ENCODE measurements at regions not wholly inside any gene's neighbourhood (a gene's known extent, or its start where the extent isn't known, plus 50 kb on each side); places are given as distances from the start of the nearest gene placed in this dataset.
"Not testable (repeated sequence)": the region's sequence is repeated elsewhere in the genome, so short reads cannot be mapped to it uniquely, and the experiment has no call there.

DNA sequence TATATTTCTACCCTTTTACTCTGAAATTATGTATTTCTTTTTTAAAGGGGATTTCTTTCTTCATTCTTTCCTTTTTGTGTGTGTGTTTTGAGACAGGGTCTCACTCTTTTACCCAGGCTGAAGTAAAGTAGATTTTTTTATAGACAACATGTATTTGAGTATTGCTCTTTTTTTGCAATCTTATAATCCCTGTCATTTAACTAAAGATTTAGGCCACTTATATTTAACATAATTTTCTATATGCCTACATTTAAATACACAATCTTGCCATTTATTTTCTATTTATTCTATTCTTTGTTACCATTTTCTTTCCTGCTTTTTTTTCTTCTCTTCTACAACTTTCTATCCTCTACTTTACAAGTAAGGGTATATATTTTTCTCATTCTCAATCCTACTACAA is 416.0 kb upstream of the IRX2 start:
- in situ Hi-C loops (cut with HindIII; ENCODE audit: low sequenced_read_pairs) = no loop called here

DNA sequence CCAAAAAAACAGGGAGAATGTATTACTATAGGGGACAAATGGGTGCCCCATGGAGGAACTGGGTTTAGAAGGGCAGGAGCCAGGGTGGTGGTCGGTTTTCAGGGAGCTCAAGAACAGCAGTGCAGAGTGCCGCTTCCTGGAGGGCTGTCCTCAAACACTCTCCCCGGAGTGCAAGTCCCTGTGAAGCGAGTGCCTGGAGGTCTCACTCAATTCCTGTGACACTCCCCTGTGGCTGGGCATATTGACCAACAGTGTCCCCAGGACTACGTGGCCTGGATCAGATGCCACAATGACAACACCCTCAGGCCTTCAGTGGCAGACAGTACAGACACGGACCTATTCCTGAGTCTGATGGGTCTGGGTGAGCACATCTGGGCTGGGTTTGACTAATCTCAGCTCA is 412.1 kb upstream of the IRX2 start:
- in situ Hi-C loops (cut with HindIII; ENCODE audit: low sequenced_read_pairs) = no loop called here

DNA sequence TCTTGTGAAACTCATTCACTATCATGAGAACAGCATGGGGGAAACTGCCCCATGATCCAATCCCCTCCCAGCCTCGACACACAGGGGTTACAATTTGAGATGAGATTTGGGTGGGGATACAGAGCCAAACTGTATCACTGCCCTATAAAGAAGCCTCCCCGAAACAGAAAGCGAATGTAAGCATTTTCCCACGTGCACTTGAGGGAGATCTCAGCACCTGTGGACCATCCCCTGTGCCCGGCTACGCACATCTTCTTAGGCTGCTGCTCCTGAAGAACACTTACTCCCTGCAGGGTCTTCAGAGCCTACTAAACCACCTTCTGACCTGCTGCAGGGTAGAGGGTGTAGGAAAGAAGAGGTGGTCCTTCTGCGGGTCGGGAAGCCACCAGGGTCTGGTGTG is 410.2 kb upstream of the IRX2 start:
- in situ Hi-C loops (cut with HindIII; ENCODE audit: low sequenced_read_pairs) = no loop called here

DNA sequence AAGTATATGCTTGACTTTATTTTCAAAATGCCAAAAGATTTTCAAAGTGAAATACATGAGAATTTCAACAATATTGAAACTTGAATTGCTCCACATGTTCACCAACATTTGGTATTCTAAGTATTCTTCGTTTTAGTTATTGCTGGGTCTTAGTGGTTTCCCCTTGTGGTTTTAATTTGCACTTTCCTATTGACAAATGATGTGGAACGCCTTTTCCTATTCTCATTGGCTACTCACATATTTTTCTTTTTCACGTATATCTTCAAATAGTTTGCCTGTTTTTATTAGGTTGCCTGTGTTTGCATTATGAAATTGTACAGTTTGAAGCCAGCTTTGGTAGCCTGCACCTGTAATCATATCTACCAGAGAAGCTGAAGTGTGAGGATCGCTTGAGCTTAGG is 405.7 kb upstream of the IRX2 start:
- in situ Hi-C loops (cut with HindIII; ENCODE audit: low sequenced_read_pairs) = no loop called here

DNA sequence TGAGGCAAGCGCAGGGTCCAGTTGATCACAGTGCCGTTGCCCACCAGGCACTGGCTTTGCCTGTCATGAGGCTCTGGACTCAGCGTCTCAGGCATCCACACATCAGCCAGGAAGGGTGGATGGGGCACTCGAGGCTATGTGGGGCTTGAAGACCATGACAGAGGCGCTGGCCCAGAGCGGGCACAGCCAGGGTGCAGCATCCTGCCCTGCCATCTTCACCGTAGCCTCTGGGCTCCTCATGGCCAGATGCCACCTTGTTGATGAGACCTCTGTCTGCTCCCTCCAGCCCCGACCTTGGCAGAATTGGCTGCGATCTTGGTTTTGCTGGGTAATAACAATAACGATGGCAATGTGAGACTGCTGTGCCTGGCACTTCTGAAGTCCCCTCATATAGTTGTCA is 404.2 kb upstream of the IRX2 start:
- in situ Hi-C loops (cut with HindIII; ENCODE audit: low sequenced_read_pairs) = no loop called here

DNA sequence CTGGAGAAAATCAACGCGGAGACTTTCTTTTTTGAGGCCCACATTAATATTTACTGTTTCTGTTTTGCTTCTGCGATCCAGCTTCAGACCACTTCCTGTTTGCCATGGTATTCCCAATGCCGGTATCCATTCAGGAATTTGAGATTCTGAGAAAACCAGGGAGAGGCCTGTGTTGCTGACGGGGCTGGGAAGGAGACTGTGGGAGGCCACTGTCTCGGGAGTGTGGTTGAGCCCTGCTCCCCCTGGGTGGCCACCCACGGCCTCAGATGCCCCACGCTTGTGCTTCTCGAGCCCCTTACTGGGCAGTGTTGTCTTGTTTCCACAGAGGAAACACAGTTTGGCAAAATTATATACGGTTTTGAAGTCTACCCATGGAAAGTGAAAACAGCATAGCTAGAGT is 403.6 kb upstream of the IRX2 start:
- in situ Hi-C loops (cut with HindIII; ENCODE audit: low sequenced_read_pairs) = no loop called here

DNA sequence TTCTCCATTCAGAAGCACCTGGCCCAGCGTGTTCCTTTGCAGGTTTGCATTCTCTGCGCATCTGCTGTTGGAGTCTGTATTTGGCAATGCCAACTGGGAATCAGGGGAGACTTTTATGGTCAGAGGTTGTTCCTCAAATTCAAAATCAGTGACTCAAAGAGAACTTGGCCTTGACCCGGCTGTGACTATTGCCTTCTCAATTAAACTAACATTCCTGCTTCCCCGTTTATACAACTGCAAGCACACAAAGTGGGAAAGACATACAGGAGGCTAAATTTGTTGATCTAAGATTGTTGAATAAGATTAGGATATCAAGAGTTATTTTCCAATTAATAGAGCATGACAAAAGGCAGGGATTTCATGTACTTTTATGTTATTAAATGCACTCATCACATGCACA is 402.4 kb upstream of the IRX2 start:
- in situ Hi-C loops (cut with HindIII; ENCODE audit: low sequenced_read_pairs) = no loop called here

DNA sequence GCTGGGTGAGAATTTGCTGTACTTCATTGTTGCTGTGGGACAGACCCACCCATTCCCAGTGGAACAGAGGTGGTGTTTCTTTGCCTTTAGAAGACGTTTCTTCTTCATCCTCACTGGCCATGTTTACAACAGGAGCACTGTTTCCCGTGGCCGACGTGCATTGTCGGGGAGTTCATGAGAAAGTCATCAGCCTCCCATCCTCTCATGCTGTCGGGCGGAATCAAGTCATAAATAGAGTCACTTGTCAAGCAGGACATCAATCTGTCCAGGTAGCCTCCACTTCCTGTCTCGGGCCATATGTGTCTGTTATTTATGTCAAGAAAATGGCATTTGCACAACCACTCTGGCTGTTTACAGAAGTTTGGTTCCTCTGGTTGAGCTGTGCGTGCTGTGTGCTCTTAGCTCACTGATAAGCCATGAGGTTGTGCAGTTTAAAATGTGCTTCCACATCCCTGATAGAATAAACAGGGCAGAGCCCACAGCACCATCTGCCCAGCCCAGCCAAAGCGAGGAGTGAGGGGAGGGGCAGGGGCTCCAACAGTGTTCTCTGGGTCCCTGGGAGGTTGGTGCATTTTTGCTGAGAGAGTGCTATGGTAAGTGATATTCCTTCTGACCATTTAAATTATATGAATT is 401.9 kb upstream of the IRX2 start:
- in situ Hi-C loops (cut with HindIII; ENCODE audit: low sequenced_read_pairs) = no loop called here

DNA sequence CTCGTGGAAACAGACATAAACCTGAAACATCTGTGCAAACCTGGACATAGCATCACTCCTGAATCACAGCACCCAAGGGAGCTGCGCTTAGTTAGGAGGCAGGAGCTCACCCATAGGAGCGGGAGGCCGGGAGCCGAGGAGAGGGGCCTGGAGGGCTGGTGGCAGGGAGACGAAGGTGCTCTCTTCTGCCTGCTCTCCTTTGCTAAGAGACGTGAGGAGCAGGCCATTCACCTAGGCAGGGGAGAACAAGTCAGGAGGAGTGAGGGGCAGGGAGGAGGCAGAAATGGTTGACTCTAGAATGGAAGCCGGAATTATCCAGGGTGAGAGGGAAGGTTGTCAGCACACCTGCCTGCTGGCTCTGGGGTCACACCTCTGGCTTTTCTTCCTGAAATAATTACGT is 398.4 kb upstream of the IRX2 start:
- in situ Hi-C loops (cut with HindIII; ENCODE audit: low sequenced_read_pairs) = no loop called here

DNA sequence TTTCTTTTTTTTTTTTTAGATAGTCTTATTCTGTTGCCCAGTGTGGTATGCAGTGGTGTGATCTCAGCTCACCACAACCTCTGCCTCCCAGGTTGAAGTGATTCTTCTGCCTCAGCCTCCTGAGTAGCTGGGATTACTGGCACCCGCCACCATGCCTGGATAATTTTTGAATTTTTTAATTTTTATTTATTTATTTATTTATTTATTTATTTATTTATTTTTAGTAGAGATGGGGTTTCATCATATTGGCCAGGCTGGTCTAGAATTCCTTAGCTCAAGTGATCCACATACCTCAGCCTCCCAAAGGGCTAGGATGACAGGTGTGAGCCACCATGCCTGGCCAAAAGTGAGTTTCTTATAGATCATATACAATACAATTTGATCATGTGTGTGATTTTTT is 395.9 kb upstream of the IRX2 start:
- in situ Hi-C loops (cut with HindIII; ENCODE audit: low sequenced_read_pairs) = not testable (repeated sequence)

DNA sequence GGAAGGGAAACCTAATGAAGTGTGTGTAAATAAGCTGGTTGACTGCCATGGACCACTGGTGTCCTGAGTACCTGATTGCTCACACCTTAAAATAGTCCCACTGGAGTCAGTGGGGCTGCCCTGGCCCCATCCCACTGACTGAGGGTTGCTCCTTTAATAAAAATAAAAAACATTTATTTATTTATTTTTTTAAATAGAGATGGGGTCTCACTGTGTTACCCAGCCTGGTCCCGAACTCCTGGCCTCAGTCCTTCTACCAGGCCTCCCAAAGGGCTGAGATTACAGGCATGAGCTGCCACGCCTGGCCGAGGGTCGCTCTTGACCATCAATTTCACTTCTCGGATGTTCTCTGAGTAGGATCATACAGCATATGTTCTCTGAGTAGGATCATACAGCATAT is 394.2 kb upstream of the IRX2 start:
- in situ Hi-C loops (cut with HindIII; ENCODE audit: low sequenced_read_pairs) = no loop called here

DNA sequence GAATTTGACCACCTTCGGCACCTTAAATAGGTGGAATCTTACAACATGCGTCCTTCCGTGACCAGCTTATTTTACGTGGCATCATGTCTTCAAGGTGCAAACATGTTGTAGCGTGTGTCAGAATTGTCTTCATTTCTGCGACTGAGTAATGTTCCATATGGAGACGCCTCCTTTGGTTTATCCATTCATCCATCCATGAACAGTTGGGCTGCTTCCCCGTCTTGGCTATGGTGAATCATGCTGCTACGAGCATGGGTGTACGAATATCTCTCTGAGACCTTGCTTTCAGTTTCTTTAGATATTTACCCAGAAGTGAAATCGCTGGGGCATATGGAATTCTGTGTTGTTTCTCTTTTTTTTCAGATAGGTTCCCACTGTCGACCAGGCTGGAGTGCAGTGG is 391.9 kb upstream of the IRX2 start:
- in situ Hi-C loops (cut with HindIII; ENCODE audit: low sequenced_read_pairs) = no loop called here

DNA sequence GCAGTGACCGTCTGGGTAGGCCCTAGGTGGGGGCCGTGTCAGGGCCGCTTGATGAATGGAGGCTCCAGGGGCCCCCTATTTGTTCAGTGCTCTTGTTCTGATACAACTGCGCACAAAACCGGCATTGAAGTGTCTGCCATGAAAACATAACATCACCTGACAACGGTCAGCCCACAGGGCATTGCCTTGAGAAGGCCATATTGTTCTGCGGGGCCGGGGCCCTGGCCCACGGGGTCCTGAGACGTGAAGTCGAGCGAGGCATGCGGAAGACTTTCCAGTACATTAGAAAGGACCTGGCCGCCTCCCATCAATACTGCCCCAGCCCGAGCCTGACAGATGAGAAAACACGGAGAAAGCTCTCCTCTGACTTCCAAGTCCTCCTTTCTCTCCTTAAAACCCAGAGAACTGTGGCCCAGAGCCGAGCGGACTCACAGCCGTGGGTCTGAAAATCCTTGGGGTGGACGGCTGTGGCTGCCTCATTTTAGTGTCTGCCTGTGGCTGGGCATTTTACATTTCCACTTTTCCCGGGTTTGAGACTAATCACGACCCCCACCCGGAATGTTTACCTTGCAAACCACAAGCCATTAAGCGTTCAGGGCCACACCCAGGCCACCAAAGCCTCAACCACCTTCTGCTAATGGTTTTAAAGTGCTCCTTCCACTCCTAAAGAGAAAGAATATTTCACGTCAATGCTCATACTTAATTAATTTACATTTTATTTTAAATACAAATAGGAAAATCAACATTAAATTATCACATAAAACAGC is 391.0 kb upstream of the IRX2 start:
- in situ Hi-C loops (cut with HindIII; ENCODE audit: low sequenced_read_pairs) = no loop called here

DNA sequence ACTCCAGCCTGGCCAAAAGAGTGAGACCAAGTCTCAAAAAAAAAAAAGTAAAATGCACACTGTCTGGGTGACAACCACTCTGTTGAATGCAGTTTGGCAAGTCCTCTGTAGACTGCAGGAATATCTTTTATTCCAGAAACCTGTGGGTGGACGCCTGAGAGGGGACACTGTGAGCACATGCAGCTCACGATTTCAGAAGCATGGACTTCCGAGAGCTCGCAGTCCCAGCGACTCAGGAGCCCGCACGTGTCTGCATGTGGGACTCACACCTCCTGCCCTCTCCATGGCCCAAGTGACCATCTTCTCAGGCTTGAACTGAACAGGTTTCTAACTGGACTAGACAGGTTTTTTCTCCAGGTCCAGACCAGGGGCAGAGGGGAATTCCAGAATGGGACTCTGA is 388.6 kb upstream of the IRX2 start:
- in situ Hi-C loops (cut with HindIII; ENCODE audit: low sequenced_read_pairs) = no loop called here

DNA sequence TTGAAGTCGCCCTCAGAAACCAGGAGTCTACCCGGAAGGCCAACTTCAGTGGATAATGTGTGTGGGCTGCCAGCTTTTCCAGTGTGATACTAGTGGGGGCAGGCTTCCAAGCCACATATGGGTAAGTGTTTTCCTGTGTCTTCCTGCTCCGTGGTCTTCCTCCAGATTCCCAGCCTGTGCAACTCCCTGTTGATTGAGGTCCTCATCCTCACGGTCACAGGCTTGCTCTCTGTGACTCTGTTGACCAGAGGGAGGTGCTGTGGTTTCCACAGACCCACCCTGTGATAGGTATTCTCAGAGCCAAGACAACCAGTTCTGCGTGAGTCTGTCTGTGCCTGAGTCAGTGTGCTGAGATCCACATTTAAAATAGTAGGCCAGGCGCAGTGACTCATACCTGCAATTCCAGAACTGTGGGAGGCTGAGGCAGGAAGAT is 388.0 kb upstream of the IRX2 start:
- in situ Hi-C loops (cut with HindIII; ENCODE audit: low sequenced_read_pairs) = no loop called here

DNA sequence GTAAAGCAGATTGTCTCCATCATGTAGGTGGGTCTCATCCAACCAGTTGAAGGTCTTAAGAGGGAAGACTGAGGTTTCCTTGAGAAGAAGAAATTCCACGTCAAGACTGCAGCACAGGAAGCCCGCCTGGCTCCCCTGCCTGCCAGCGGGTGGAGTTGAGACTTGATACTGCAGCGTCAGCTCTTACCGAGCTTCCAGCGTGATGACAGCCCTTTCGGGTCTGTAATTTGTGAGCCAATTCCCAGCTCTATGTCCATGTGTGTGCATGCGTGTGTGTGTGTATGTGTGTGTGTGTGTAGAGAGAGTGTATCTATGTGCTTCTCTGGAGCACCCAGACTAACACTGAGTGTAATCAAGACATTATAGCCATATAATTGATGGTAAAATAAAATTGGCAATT is 379.7 kb upstream of the IRX2 start:
- in situ Hi-C loops (cut with HindIII; ENCODE audit: low sequenced_read_pairs) = no loop called here

DNA sequence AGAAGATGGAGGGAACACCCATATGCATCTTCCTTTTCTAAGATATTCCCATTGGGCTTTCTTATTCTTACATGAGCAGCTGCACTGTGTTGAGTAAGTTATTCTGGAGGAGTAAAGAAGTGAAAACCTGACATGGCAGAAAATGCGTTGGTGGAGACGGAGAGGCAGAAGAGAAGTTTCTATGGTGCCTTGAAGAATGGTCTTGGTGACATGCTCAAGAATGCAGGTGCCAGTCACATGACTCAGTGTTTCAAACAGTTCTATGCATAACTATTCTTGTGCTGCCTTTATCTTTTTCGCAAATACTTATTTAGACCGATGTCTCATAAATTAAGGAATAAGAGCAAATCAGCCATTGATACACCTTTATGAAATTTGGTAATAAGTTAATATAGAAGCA is 377.8 kb upstream of the IRX2 start:
- in situ Hi-C loops (cut with HindIII; ENCODE audit: low sequenced_read_pairs) = no loop called here

DNA sequence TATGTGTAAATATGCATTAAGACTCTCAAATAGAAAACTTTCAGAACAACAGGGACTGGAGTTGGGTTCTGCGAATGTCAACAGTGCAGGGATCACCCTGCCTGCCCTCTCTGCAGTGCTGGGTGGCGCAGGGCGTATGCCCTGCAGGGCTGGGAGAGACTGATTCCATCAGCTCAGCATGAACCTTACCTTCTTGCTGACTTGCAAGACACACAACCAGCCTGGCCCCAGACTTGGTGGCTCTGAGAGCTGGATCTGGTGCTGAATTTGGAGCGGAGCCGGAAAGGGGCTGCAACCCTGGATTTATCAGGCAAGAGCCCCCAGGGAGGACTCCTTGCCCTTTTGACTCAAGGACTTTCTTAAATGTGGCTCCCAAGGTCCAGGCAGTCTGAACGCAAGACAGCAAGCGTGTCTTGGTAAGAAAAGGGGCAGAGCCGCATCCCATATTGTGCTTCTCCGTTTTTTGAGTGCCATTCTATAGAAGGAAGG is 376.0 kb upstream of the IRX2 start:
- in situ Hi-C loops (cut with HindIII; ENCODE audit: low sequenced_read_pairs) = no loop called here

DNA sequence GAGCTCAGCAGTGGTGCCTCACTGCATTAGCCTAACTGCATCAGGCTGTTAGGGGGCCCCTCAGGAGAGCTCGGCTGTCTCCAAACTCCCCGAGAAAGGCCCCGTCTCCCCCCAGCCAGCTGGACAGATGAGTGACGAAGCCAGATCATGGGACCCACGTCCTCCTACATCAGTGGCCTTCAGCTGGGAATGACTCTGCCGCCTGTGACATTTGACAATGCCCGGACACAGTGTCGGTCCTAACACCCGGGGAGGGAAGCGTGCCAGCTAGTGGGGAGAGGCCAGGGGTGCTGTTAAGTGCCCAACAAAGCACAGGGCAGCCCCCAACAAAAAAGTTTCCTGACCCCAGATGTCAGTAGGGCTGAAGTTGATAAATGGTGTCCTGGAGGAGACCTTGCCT is 375.2 kb upstream of the IRX2 start:
- in situ Hi-C loops (cut with HindIII; ENCODE audit: low sequenced_read_pairs) = no loop called here

DNA sequence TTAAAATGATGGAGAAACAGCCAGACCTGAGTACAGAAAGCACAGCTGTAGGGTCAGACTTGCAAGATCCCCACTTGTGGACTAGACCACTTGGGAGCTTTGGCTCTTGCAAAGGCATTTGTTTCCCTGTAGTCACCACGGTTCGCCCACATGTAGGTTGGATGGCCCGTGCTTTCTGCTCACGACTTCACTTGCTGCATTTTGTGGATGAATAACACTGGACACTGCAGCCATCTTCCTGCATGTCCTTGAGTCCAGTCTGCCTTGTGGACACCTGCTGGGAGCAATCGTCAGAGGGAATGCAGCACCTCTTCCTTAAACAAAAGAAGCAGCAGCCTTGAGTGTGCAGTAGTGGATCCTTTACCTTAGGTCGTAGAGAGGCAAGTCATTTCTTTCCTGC is 372.9 kb upstream of the IRX2 start:
- in situ Hi-C loops (cut with HindIII; ENCODE audit: low sequenced_read_pairs) = no loop called here

DNA sequence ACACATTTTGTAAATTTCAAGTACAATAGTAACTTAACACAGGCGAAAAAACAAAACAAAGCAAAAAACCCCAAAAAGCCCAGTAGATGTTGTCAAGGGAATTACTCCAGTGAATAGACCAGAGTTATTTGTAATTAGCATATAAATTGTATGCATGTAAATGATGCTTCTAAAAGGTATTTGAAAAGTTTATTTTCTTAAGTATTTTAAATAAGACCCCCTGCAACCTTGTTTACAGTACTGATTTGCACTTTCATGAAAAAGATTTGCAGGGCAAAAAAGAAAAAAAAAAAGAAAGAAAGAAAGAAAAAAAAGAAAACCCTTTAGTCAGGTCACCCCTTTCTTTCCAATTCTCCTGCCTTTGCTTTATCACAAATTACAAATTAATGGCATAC is 372.3 kb upstream of the IRX2 start:
- in situ Hi-C loops (cut with HindIII; ENCODE audit: low sequenced_read_pairs) = no loop called here

DNA sequence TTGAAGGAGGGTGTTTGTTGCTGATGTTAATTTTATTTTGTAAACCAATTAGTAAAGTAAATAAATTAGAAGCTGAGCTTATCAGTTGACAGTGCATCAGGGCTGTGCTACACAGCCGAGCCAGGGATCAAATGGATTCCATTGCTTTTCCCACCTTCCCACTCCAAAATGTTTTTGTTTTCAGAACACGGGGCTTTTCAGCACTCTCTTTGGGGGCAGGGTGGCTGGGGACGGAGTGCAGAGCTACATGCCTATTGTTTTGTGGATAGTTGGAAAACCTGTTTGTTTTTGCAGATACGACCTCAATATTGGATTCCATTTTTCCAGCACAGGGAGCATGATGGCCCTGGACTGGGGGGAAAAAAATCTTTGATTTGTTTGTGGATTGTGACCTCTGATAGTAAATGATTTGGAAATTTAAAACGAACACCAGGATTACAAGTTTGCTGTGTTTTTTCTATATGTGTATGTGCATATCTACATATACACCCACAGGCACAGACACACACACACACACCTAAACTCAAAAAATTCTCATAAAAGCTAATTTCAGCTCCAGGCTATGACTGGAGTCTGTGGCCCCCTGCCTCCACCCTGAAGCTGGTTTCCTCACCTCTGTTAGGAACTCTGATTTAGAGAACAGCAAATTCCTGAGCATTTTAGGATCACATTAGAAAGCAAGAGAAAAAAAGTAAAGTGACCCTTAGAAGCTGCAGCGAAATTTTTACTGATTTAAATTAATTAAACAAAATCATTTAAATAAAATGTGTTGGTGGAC is 371.7 kb upstream of the IRX2 start:
- in situ Hi-C loops (cut with HindIII; ENCODE audit: low sequenced_read_pairs) = no loop called here
